Activated gamma-delta T cell treated with Interleukin-2 at 50 U/mL for 16 hours (primary cell): ENCODE measurements at regions not wholly inside any gene's neighbourhood (a gene's known extent, or its start where the extent isn't known, plus 50 kb on each side); places are given as distances from the start of the nearest gene placed in this dataset.
"Not testable (repeated sequence)": the region's sequence is repeated elsewhere in the genome, so short reads cannot be mapped to it uniquely, and the experiment has no call there.

Experiments used
- DNase-seq: peaks from one replicate; pipeline ENCODE4 v3.0.0-alpha.2; 2020

DNA sequence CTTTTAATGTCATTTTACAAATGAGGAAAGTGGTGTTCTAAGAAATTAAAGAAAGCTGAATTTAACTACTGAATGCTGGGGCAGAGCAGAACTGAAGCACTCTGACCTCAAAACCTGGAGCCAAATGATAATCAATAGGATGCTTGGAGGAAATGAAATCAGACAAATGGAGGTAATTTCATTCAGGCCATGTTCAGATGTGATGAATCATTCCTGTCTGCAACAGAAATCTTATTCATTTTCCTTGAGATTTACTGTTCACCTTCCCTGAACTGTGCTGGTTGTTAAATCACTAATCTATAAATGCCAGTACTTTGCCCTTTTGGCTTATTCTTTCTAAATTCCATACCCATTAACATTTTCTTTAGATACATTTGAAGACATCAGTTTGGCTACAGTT, 85.6 kb upstream of the SNX7 start:
- DNase-seq: no peak

DNA sequence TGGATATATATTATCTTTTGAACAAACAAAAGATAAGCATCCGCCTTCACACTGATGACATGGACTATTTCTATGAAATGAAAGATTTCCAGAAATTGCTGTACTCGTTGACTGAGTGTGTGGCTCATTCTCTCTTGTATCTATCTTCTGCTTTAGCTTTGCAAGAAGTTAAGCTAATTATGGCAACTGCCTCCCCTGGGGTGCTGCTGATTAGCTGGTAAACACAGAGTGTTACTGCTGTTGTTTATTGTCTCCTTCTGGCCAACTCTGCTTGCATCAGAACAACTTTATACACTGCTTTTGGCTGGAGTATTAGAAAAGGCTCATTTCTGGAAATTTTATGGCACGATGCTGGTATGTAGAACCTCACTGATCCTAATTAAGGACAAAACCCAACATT, 95.6 kb upstream of the SNX7 start:
- DNase-seq: no peak

DNA sequence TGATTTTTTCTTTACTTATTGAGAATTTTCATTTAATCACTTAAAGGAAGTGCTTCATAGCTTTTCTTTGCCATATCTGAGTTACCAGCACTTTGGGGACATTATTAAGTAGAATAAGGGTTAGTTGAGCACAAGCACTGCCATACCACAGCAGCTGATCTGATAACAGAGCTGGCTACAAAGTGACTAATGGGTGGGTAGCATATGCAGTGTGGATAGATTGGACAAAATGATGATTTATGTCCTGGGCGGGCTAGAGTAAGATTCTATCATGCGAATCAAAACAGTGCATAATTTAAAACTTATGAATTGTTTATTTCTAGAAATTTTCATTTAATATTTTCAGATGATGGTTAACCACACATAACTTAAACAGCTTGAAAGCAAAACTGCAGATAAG, 102.2 kb upstream of the SNX7 start:
- no peak for DNase-seq

DNA sequence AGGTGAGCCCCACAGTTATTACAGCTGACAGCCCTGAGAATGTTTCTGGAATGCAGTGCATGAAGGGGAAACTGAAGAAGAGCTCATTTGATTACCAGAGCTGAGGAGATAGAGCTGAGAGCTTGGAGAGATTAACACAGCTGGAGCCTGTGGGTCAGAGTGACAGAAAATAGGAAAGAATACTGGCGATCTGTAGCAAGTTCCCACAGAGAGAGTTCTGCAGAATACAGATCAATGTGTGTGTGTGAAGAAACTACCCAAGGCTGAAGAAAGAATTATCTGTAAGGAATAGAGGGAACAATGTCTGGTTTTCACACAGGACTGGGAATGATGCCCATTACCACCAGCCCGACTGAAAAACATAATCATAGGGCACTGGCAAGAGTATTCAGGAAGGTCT, 103.6 kb upstream of the SNX7 start:
- no peak for DNase-seq

DNA sequence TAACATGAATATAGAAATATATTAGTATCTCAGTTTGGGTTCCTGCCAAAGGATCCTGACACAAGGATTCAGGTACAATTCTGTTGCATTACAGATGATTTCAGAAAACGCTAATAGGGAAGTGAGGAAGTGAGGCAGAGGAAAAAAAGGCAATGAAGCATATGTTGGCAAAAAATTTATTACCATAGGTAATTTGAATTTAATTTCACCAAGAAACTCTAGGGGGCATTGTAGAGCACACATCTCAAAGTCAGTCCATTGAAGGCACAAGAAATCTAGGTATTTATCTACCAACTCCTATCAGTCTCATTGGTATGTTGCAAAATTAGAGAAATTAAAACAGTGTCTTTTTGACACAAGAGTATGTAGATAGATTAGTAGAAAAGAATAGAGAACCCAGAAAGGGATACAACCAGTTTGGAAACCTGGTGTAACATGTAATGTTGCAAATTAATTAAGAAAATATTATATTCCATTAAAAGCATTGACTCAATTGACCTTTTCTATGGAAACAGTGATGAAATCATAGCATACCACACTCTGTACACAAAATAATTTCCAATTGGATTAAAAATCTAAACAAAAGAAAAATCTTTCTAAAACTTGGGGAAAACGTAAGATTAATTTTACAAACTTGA, 104.9 kb upstream of the SNX7 start:
- DNase-seq: no peak

DNA sequence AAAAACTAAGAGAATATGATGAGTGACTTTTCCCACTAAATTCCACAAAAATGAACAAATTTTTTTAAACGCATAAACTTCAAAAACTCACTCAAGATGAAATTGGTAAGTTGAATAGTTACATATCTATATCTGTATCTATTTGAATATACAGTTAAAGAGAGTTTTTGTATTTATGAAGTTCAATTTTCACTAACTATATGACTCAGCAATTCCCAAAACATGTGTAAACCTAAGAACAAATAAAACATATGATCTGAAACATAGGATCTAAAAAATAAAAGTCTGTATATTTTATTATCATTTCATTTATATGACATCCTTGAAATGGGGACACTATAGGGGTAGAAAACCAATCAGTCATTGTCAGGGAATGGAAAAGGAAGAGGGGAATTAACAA, 105.7 kb upstream of the SNX7 start:
- DNase-seq: no peak

DNA sequence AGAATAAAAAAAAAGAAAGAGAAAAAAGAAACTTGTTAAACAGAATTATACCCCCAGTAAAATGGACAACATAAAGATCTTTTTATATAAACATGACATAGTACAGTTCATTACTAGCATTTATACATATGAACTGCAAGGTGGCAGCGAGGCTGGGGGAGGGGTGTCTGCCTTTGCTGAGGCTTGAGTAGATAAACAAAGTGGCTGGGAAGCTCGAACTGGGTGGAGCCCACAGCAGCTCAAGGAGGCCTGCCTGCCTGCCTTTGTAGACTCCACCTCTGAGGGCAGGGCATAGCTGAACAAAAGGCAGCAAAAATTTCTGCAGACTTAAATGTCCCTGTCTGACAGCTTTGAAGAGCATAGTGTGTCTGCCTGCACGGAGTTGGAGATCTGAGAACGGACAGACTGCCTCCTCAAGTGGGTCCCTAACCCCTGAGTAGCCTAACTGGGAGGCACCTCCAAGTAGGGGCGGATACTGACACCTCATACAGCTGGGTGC, 108.9 kb upstream of the SNX7 start:
- not testable (repeated sequence) for DNase-seq

DNA sequence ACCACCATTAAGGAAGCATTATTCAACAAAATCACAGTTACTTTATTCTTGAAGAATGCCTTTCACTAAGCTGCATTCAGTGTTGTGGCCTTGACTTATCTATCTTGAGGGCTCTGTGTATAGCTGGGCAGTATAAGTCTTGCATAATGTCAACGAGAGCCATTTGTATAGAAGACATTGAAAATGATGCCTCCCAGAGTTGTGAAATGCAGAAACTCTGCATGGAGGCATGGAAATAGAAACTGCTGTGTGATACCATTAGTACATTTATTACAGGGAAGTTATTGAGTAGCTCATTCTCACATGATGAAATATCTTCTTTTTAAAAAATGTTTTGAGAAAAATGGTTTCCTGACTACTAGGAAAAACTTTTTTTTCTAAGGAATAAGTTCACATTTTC, 111.4 kb upstream of the SNX7 start:
- DNase-seq: no peak

DNA sequence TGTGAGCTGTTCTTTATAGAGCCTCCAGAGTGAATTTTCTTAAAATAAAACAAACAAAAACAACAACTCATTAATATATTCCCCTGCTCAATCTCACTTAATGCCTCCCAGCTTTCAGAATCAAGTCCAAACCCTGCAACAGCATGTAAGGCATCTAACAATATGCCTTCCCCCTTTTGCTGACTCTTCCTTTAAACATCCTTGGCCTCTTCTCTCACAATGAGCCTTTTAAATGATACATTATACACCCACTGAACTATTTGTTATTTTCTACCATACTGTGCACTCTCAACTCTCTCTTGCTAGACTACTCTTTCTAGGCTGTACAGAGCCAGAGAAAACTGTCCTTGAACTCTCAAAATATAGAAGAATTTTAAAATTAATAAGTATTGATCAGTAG, 115.2 kb upstream of the SNX7 start:
- no peak for DNase-seq

DNA sequence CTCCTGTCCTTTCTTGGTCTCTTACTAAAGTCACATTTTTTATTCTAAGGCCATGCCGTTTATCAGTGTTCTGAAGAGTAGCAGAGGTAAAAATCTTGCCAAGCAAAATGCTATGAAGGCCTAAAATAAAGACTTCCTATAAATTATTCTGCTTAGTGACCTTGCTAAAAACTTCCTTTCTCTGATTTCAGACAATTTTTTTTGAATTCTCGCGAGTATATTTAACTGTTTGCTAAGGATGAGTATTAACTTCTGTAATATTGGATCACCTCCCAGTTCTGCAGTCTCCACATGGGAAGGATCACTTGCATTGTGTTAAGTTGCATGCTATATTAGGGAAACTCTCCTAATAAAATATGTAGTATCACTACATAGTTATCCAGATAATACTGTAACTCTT, 123.4 kb upstream of the SNX7 start:
- DNase-seq: no peak

DNA sequence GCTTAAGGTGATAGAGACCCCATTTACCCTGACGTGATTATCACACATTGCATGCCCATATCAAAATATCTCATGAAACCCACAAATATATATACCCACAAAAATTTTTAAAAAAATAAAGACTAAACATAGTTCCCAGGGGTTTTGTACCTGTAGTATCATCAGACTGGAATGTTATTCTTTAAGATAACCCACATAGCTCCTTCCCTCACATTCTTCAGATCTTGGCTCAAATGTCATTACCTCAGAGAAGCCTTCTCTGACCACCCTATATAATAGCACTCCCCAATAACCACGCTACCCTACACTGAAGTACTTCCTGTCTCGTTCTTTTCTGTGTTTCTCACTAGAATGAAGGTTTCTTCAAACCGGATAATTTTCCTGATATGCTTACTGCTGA, 138.3 kb upstream of the SNX7 start:
- DNase-seq: no peak

DNA sequence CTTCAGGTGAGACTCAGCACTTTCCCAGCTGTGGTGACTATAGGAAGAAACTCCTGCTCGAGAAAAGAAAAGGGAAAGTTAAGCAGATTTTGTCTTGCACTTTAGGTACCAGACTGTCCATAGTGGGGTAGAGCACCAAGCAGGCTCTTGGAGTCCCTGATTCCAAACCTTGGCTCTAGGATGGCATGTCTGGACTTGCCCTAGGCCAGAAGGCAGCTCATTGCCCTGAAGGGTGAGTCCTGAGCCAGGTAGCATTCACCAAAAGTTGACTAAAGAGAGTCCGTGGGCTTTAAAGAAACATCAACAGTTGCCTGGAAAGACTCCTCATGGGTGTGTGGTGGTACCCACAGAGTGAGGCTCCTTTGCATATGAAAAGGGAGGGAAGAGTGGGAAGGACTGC, 145.2 kb upstream of the SNX7 start:
- DNase-seq: no peak

DNA sequence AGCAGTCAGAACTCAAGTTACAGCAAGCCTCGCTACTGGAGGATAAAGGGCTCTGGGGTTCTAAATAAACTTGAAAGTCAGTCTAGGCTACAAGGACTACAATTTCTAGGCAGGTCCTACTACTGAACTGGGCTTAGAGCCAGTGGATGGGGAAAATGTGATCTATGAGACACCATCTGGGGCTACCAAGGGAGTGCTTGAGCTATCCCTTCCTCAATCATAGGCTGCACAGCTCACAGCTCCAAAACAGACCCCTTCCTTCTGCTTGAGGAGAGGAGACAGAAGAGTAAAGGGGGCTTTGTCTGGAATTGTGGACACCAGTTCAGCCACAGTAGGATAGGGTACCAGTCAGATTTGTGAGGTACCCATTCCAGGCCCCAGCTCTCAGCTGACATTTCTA, 145.8 kb upstream of the SNX7 start:
- no peak for DNase-seq

DNA sequence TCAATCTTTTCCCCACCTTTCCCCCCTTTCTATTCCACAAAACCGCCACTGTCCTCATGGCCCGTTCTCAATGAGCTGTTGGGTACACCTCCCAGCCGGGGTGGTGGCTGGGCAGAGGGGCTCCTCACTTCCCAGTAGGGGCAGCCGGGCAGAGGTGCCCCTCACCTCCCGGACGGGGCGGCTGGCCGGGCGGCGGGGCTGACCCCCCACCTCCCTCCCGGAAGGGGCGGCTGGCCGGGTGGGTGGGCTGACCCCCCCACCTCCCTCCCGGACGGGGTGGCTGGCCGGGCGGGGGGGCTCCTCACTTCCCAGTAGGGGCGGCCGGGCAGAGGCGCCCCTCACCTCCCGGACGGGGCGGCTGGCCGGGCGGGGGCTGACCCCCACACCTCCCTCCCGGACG, 149.3 kb upstream of the SNX7 start:
- not testable (repeated sequence) for DNase-seq

DNA sequence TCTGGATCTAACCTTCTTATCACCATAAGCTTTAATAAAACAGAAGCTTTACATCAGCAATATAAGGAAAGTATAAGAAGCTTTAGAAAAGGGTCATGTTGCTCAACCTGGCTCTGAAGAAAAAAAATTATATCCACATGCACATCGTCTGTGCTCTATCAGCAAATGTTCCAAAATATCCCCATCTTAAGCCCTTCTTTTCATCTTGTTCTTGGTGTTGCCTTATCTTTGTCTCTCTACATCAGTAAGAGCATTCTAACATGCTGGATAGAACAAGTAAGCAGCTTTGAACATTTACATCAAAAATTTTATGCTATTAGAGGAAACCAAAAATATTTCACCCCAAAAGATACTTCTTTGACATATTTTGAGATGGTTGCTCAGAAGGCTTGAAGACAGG, 157.8 kb upstream of the SNX7 start:
- no peak for DNase-seq

DNA sequence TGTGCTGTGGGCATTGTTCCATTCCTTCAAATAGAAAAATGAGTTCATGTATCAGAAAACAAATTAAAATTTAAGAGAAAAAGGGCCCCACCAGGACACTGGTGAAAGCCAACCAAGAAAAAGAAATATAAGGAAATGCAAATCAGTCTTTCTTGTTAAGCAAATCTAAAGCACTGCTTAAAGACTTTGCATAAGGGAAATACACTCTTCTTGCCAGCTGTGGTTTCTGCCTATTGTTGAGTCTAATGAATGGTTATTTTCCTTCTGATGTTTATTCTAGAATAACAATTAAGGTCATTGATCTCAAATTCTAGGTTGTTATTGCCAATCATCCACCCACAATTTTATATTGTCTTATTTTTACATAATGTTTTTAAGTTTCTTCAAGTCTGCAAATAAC, 158.6 kb upstream of the SNX7 start:
- no peak for DNase-seq

DNA sequence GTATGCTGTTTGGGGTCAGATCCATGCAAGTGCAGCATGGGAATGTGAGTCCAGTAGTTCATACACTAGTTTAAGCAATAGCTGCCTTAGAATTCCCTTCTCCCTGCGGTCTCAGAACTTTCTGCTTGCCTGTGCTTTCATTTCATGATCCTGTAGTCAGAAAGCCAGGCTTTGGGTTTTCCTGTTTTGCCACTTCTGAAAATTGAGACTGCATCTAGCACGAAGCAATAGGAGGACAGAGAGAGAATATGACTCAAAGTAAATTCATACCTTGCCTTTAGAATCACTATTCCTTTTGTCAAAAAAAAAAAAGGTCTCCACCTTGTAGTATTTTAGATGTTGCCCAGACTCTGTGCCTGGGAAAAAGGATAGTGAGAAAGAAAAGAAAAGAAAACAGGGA, 161.2 kb upstream of the SNX7 start:
- DNase-seq: no peak

DNA sequence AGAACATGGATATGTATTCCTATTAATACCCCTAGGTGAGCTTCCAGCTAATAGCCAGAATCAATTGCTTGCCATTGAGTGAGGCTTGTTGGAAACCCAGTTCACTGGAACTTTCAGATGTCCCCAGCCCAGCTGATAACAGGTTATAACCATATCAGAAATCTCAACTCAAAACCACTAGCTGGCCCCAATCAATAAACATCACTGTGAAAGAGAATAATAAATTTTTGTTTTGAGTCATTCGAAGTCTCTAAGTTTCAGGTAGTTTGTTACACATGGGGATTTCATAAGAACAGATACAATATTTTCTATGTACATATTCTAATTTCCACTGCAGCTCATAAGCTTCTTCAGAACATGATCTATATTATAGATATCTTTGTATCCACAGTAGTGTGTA, 162.9 kb upstream of the SNX7 start:
- DNase-seq: no peak

DNA sequence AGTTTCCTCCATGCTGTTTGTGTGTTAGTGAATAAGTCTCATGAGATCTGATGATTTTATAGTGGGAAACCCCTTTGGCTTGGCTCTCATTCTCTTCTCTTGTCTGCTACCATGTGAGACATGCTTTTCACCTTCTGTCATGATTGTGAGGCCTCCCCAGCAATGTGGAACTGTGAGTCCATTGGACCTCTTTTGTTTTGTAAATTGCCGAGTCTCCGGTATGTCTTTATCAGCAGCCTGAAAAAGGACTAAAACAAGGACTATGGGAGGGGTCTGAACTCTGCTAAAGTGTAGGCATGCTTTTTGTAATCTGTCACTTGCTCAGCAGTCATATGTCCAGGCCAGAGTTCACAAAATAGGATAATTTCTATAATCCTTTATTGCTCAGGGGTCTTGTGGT, 164.0 kb upstream of the SNX7 start:
- DNase-seq: no peak

DNA sequence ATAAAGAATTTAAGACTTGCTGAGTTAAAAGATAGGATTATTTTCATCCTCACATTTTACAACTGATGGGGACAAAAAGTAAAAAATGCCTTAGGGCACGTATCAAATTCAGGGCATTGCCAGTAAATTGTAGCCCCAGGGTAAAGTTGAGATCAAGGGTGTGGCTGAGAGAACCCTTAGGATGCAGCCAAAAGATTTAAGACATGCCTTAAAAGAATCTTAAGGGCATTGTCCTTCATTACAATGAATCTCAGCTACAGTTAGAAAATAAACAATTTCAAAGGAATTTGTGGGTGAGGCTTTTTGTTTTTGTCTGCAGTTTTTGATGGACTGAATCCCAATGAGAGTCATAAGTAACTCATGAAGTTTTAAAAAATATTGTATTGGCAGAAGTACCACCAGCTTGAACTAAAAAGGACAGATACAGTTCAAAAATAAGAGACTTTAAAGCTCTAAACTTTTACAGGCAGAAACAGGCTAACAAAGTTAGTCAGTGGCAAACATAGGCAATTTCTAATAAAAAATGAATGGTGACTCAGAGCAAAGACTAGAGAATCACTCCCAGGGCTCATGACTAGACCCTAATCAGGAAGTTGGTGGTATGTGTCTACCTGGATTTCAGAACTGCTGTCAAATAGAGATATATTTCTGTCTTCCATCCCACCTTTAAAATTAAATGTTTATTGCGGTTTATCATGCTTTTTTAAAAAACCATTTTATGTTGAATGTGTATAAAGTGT, 165.1 kb upstream of the SNX7 start:
- DNase-seq: no peak

DNA sequence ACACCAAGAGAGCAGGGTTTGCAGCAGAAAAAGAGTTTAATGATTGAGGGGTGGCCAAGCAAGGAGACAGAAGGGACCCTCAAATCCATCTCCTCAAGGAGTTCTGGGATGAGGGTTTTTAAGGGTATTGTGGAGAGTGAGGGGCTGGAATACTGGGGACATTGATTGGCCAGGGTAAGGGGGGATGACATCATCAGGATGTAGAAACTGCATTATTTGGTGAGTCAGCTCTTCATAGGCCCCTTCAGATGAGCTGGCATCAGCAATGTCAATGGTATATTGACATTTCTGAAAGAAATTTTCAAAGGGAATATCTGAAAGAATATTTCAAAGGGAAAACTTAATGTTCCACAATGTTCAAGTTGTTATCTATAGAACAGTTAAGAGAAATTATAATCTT, 168.1 kb upstream of the SNX7 start:
- DNase-seq: no peak

DNA sequence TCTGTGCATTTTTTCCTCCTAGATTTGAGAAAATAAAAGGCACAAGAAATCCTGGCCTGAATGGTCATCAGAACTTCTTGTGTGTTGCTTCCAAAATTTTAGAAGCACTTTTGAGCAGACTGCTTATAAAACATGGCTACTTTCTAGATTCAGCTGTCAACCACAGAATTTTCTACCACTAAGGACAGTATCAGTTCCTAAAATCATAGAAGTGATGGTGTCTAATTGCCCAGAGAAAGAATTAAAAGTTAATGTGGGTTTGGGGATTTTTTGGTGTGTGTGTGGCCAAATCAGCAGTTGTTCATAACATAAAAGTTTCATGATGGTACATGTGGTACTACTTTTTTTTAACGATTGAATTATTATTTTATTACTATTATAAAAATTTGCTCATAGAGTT, 171.4 kb upstream of the SNX7 start:
- DNase-seq: no peak

DNA sequence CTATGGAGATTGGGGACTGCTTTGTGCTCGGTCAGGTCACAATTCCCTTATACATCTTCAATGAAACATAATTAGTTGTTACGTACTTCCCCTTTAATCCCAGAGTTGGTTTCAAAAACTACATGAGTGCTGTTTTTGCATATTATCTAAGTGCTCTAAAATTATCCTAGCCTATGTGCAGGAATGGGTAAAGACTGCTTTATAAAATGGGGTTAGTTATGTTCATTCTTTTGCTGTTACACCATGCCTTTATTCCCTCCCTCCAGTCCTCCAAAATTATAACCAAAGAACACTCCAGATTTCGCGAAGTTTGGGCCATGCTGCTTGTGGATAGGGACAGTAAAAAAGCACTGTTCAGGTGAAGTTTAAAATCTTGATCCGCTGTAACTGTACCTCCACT, 173.9 kb upstream of the SNX7 start:
- no peak for DNase-seq

DNA sequence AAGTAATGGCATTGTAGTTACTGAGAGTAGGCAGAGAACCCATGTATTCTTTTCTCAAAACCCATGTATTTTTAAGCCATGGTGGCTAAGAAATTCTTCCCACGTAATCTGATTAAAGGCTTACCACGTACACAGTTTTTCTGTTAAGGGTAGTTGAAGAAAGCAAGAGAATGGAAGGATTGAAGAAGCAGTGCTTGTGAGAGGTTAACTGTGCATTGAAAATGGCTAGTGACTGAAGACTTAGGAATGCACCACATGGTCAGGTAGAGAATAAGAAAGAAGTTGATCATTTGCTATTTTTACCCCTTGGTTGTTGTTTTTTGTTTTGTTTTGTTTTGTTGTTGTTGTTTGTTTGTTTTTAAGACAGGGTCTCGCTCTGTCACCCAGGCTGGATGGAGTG, 178.9 kb upstream of the SNX7 start:
- no peak for DNase-seq

DNA sequence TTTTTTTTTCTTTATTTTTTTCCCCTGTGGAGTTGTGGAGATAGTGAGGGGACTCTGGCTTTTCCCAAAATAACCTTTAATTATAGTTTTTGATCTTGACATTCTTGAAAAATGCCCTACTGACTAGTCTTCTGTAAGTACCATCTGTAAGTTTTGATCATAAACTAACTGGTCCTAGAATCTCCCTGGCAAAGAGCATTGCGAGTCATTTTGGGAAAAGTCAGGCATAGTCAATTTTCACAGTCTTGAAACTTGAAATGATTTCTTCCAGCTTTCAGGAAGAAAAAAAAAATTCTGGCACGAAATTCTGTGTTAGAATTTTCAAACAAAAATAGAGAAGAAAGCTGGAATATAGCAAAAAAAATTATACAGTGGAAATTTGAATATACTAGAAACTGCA, 181.2 kb upstream of the SNX7 start:
- no peak for DNase-seq
